BJ (cell line): ENCODE measurements at regions not wholly inside any gene's neighbourhood (a gene's known extent, or its start where the extent isn't known, plus 50 kb on each side); places are given as distances from the start of the nearest gene placed in this dataset.

ENCODE experiments used
- CTCF ChIA-PET: fragments of 350-600 bp; formaldehyde crosslinking; extraction: SDS; loops from one replicate; lab custom pipeline; 2021; ENCODE audit warnings: antibody characterized with exemption, inconsistent platforms; lab: Yijun Ruan, JAX
- POLR2A ChIA-PET: fragments of 300-600 bp; sonication (Branson Sonifier 250); formaldehyde crosslinking; extraction: SDS; loops from one replicate; lab custom pipeline; 2021; ENCODE audit warnings: antibody characterized with exemption; lab: Charles Lee
- DNase-seq: peaks from one replicate; pipeline ENCODE4 v3.0.0-alpha.2; 2011; ENCODE audit warnings: low read depth
- H3K27me3 ChIP-seq: 2 replicates; pipeline ENCODE4 v1.6.0; 2011; ENCODE audit warnings: low read length; ENCODE audit not compliant: control insufficient read depth, insufficient read depth
- H3K36me3 ChIP-seq: 2 replicates; pipeline ENCODE4 v1.5.1; 2011; ENCODE audit warnings: low read length; ENCODE audit not compliant: control insufficient read depth, insufficient read depth
- H3K4me3 ChIP-seq: 2 replicates; pipeline ENCODE4 v1.5.1; 2011; ENCODE audit warnings: low read depth, mild to moderate bottlenecking, control low read depth, low read length
- CTCF ChIP-seq: IDR thresholded peaks from 2 replicates; pipeline ENCODE4 v1.5.1; 2011; ENCODE audit warnings: low read depth, mild to moderate bottlenecking, control low read depth, inconsistent platforms, low read length, moderate library complexity; ENCODE audit not compliant: insufficient read depth

- no peak for TF ChIP-seq CTCF
- CTCF ChIA-PET: no interaction called here
These were observed 778.9 kb downstream of the CCDC85A start for GRCh38 chr2:56962673-56963072.

DNA sequence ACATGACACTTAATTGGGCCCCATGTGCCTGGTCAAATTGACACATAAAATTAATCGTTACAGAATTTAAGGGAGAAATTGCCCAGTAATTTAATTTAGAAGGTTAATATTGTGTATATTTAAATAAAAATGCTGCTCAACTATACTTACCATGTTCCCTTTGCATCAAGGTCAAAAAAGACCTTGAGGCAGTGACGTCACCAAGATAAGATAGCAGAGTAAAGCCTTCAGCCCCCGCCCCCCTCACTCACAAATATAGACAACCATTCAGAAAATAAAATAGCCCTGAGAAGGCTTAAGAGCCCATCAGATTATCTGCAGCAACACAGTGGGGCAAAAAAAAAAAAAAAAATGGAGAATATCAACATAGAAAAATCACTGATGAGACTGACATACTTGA lies 785.7 kb downstream of the CCDC85A start:
- ChIA-PET CTCF (no interaction called here), POLR2A (no interaction called here)
- no peak for DNase-seq
- no peak for TF ChIP-seq CTCF
- Histone ChIP-seq H3K36me3 (no peaks in the 10 kb centered on the region), H3K4me3 (no peak overlapping the region), H3K27me3 (no peaks in the 10 kb centered on the region)

More at GRCh38 chr2:56962673-56963072, 778.9 kb downstream of the CCDC85A start:
- POLR2A ChIA-PET: interaction anchor here (0.7 kb wide), 1 partner anchor 13 kb away, joined by 3 read pairs; no protein-coding TSS in a partner anchor
- no peaks in the 10 kb centered on the region for H3K36me3 ChIP-seq
- DNase-seq: no peak
- no peaks in the 10 kb centered on the region for H3K27me3 ChIP-seq
- H3K4me3 ChIP-seq: no peak overlapping the region

- no peak for DNase-seq
- ChIA-PET POLR2A (no interaction called here), CTCF (no interaction called here)
These were observed 787.7 kb downstream of the CCDC85A start for GRCh38 chr2:56971383-56971974.

DNA sequence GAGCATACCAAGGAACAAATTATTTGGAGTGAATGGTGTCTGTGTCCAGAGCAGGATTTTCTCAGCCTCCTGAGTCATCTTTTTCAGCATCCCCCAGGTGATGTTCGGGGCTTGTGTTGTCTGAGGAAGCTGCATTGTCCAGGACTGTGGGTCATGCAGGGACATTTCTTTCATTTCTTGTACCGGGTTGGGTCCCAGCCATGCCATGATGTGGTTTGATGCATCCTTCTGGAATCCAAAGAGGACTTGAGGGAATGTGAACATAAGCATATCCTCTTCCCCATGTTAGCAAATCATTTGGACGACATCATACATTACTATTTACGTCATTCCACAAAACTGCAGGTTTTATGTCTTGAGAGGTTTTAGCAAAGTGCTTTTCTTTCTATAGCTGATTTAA lies 797.8 kb downstream of the CCDC85A start:
- no peaks in the 10 kb centered on the region for H3K27me3 ChIP-seq
- POLR2A ChIA-PET: no interaction called here
- no peaks in the 10 kb centered on the region for H3K36me3 ChIP-seq
- DNase-seq: peak; percentile 9
- TF ChIP-seq CTCF: no peak
- no peak overlapping the region for H3K4me3 ChIP-seq
- CTCF ChIA-PET: no interaction called here

More at GRCh38 chr2:56971383-56971974, 787.7 kb downstream of the CCDC85A start:
- TF ChIP-seq CTCF: no peak
- Histone ChIP-seq H3K4me3 (no peak overlapping the region), H3K36me3 (no peaks in the 10 kb centered on the region), H3K27me3 (no peaks in the 10 kb centered on the region)

GRCh38 chr2:56985609-56986008 lies 801.8 kb downstream of the CCDC85A start:
- Histone ChIP-seq H3K4me3 (no peak overlapping the region), H3K27me3 (no peaks in the 10 kb centered on the region), H3K36me3 (no peaks in the 10 kb centered on the region)
- no peak for TF ChIP-seq CTCF
- no peak for DNase-seq
- ChIA-PET CTCF (no interaction called here), POLR2A (interaction anchor here (0.5 kb wide), 1 partner anchor 567 kb away, joined by 3 read pairs; no protein-coding TSS in a partner anchor)
